HG03039 (cell line): ENCODE measurements at regions not wholly inside any gene's neighbourhood (a gene's known extent, or its start where the extent isn't known, plus 50 kb on each side); places are given as distances from the start of the nearest gene placed in this dataset.
"Not testable (repeated sequence)": the region's sequence is repeated elsewhere in the genome, so short reads cannot be mapped to it uniquely, and the experiment has no call there.

Experiments used
- ATAC-seq: cut with Tn5 transposase; IDR thresholded peaks from one replicate; pipeline ENCODE4 v1.9.1; 2021; ENCODE audit warnings: mild to moderate bottlenecking, moderate library complexity; ENCODE audit not compliant: unreplicated experiment

DNA sequence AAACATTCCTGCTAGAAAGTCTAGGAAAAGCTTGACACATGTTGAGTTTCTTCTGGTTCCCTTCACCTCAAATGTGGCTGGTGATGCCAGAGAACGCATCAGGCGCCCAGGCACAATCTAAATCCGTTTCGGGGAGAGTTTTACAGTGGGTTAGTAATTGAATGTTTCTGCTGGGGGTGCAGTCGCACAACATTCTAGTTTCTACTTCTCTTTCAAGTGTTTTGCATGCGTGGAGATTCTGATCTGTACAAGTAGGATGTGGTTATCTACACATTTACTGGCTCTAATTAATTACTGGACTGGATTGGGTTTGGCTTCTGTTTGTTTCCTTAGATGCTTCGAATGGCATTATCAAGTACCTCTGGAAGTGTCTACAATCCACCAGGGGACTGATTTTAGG is 173.8 kb downstream of the TMEM26 start:
- ATAC-seq = no peak

DNA sequence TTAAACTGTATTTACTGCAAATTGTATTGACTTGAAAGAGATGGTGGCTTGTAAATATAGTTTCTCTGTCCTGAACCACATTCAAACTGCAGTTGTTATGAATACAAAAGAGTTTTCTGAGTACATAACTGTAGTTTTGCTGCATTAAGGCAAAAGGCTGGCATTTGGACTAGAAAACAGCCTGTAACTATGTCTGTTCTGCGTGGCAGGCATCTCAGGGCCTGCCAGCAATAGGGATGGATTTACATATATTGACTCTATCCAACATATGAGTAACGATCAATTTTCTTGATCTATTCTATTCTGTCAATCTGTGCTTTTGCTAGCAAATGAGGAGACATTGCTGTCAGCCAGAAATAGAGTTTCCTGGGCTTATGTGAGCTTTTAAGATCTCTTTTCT is 174.6 kb downstream of the TMEM26 start:
- ATAC-seq = no peak

GRCh38 chr10:61272781-61273180 is 180.4 kb downstream of the TMEM26 start:
- no peak for ATAC-seq

GRCh38 chr10:61271127-61271780 is 181.9 kb downstream of the TMEM26 start:
- ATAC-seq = no peak

DNA sequence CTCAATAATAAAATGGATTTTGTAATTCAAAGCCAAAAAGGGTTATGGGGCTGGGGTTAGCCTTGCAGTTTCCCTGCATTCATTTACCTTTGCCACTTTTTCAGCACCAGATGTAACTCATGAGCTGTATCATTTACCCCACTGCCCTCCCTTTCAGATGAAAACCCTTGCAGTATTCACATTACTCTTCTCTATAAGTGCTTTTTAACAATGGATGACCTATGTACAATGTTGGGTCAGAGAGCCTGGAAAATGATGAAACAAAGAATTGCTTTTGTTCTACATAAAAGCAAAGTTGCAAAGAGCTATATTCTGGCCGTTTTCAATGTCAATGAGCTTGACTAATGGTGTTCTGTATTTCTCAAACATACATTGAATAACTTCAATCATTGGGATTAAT is 189.7 kb downstream of the TMEM26 start:
- ATAC-seq = no peak

DNA sequence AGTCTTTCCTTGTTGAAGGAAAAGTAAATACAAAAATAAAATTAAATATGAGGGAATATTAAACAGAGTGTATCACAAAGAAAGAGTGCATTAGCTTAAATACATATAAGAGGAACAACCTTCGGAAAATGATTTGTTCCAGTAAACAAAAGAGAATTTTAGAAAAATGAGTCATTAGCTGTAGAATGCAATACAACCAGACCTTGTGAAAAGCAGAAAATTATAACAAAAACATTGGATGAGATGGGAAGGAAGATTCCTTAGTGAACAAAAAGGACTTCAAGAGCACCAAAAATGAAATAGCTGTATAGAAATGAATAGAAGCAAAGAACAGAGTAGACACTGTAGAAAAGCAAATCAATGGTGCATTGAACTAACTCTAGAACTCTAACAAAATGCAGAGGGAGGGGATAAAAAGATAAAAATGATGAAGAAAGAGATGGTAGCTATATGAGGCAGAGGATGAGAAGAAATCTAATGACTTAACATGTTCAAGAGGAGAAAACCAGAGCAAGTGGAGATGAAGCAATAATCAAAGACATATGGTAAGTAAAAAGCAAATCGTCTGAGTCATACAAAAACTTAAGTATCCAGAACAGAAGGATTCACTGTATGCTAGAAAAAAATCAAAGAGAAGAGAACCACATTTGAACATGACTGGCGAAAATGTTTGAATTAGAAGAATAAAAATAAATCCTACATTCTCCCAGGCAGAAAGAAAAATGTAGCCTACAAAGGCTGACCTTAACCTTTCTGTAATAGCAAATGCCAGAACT is 190.5 kb downstream of the TMEM26 start:
- ATAC-seq = no peak

- ATAC-seq = no peak
These were observed 195.2 kb downstream of the TMEM26 start for GRCh38 chr10:61257956-61258496.

- ATAC-seq = no peak
These were observed 196.0 kb downstream of the TMEM26 start for GRCh38 chr10:61257136-61257535.

GRCh38 chr10:61252326-61252725 is 200.9 kb downstream of the TMEM26 start:
- ATAC-seq = not testable (repeated sequence)

GRCh38 chr10:61251089-61251488 is 202.1 kb downstream of the TMEM26 start:
- no peak for ATAC-seq

- no peak for ATAC-seq
These were observed 203.1 kb downstream of the TMEM26 start for GRCh38 chr10:61250131-61250530.

DNA sequence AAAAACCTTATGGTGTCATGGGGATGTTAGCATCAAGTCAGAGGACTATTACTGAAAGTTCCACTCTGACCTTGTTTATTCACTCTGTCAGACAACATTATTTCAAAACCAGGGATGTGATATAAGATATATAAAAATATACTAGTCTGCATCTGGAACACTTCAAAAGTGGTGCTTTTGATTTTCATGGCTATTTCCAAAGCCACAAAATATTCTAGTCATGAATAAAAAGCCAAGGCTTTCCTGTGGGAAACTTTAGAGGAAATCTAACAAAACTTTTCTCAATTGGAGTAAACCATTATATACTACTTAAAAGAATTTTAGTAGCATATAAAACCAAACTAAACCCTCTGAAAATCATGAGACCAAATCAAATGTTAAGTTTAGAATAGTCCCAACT is 205.2 kb downstream of the TMEM26 start:
- ATAC-seq = no peak

DNA sequence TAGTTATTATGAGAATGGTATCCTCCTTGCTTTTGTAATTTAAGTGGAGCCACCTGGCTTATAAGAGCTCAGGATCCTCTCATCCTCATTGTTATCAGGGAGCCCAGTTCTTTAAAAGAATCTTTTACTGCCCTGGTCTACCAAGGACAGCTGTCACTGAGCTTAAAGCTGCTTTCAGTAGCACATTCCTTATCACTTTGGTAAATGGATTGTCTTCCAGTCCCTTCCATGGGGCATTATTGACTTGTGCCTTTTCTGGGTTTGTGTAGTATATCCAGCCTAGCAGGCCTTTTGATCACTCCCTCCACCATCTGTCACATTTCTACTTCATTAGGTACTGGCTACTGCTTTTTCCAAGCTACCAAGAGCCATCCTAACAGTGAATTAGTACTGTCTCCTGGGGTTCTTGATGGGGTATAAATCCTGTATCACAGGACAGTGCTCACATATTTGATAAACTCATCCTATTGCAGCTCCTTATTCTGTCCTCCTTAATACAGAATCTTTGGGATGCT is 208.9 kb downstream of the TMEM26 start:
- no peak for ATAC-seq

GRCh38 chr10:61232780-61233179 is 220.4 kb downstream of the TMEM26 start:
- ATAC-seq = no peak

- ATAC-seq = no peak
These were observed 227.2 kb downstream of the TMEM26 start for GRCh38 chr10:61225939-61226338.

- ATAC-seq = no peak
These were observed 229.6 kb downstream of the TMEM26 start for GRCh38 chr10:61223576-61223975.

GRCh38 chr10:61219696-61220095 is 233.5 kb downstream of the TMEM26 start:
- ATAC-seq = no peak

- no peak for ATAC-seq
These were observed 235.2 kb downstream of the TMEM26 start for GRCh38 chr10:61217851-61218565.

GRCh38 chr10:61215246-61215645 is 237.9 kb downstream of the TMEM26 start:
- ATAC-seq = no peak

DNA sequence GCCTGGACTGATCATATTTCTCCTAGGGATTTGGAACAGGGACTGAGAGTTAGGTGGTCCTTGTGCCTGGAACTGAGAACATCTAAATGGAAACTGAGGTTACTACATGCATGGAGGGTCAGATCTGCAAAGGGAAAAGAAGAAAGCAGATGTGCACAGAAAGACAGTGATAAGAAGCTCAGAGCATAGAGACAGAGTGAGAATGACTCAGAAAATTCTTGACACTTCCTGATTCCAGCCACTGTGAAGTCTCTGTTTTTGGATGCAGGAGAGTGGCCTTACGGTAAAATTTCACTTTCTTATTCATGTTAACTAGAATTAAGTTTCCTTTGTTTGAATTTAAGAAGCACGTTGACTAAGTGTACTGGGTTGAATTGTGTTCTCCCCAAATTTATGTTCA is 241.7 kb downstream of the TMEM26 start:
- ATAC-seq = no peak

DNA sequence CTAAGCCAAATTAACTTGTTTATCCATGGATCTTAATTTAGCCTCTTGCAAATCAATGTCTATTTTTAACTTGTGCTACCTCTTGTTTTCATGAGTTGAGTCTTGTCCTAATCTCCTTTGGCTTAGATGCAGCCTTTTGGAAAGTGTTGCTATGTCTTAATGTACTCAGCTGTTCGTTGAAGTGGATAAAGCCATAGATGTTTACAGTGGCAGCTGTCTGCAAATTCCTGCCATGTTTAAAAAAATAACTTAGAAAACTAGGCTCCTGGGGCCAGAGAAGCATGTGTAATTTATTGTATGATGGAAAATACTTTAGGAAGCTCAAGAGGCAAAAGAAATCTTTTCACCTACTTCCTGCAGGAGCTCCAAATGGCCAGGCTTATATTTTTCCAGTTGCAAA is 253.1 kb upstream of the RHOBTB1 start:
- no peak for ATAC-seq
